ENCODE measurements at regions not wholly inside any gene's neighbourhood (a gene's known extent, or its start where the extent isn't known, plus 50 kb on each side); places are given as distances from the start of the nearest gene placed in this dataset.
A peak's percentile ranks its signal among the peaks of the same experiment; 100 is the strongest.

- H4K5ac ChIP-seq (ENCODE audit: low read depth, low read length): no peak overlapping the region
- no peaks in the 10 kb centered on the region for H4K20me1 ChIP-seq (ENCODE audit: insufficient read depth, low read length)
- no peaks in the 10 kb centered on the region for H3K9me3 ChIP-seq (ENCODE audit: control insufficient read depth, insufficient read depth, low read length)
- BruUV-seq (replicated peaks): no TSS peak
- no peak overlapping the region for H3K4me3 ChIP-seq (ENCODE audit: insufficient read depth, low read depth, low read length)
- no peaks in the 10 kb centered on the region for H3K36me3 ChIP-seq (ENCODE audit: control insufficient read depth, insufficient read depth, low read length)
- TF ChIP-seq SMC3 (IDR thresholded peaks at IDR 0.05; ENCODE audit: low read depth, low read length): no peak
- TF ChIP-seq MAFK (IDR thresholded peaks at IDR 0.05; ENCODE audit: low read depth, low read length): 0 out of 2 replicates have a peak, but pooled peaks have one; percentile 39
- no peak for TF ChIP-seq MXI1 (IDR thresholded peaks at IDR 0.05; ENCODE audit: borderline replicate concordance, low read depth, low read length)
- TF ChIP-seq NFE2L2 (IDR thresholded peaks at IDR 0.05; ENCODE audit: low read depth, low read length): peak; percentile 73
- TF ChIP-seq, protein P1, sequence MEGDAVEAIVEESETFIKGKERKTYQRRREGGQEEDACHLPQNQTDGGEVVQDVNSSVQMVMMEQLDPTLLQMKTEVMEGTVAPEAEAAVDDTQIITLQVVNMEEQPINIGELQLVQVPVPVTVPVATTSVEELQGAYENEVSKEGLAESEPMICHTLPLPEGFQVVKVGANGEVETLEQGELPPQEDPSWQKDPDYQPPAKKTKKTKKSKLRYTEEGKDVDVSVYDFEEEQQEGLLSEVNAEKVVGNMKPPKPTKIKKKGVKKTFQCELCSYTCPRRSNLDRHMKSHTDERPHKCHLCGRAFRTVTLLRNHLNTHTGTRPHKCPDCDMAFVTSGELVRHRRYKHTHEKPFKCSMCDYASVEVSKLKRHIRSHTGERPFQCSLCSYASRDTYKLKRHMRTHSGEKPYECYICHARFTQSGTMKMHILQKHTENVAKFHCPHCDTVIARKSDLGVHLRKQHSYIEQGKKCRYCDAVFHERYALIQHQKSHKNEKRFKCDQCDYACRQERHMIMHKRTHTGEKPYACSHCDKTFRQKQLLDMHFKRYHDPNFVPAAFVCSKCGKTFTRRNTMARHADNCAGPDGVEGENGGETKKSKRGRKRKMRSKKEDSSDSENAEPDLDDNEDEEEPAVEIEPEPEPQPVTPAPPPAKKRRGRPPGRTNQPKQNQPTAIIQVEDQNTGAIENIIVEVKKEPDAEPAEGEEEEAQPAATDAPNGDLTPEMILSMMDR (conservative IDR thresholded peaks at IDR 0.05; ENCODE audit: low read depth, low read length): no peak
- no peak for TF ChIP-seq RCOR1 (IDR thresholded peaks at IDR 0.05; ENCODE audit: insufficient replicate concordance, low read length)
- TF ChIP-seq USF2 (IDR thresholded peaks at IDR 0.05; ENCODE audit: low read depth, low read length): no peak
- no peaks in the 10 kb centered on the region for H3K4me1 ChIP-seq (ENCODE audit: control insufficient read depth, insufficient read depth, low read length)
- no peak overlapping the region for H3K14ac ChIP-seq (replicated peaks; ENCODE audit: low read depth, low read length)
- H3K23ac ChIP-seq (ENCODE audit: low read depth, low read length): no peak overlapping the region
- no peak overlapping the region for H3K9ac ChIP-seq (ENCODE audit: low read depth, low read length)
- no peak overlapping the region for H3K27ac ChIP-seq (ENCODE audit: insufficient read depth, low read length)
- no peak overlapping the region for H2BK120ac ChIP-seq (ENCODE audit: low read depth, low read length)
- no peak overlapping the region for H3K4me2 ChIP-seq (ENCODE audit: low read depth, low read length)
- no peak overlapping the region for H2BK15ac ChIP-seq (ENCODE audit: low read depth, low read length)
- DNase-seq (no peak), ATAC-seq (ENCODE audit: low read depth) (no peak)
- POLR2A ChIA-PET (ENCODE audit: unreplicated experiment): no interaction called here
- H3K9me1 ChIP-seq (ENCODE audit: insufficient read depth, low read length): no peaks in the 10 kb centered on the region
- H3K56ac ChIP-seq (ENCODE audit: extremely low read depth, insufficient read depth, low read length): no peak overlapping the region
- H2AFZ ChIP-seq (replicated peaks; ENCODE audit: low read length, poor library complexity): no peak overlapping the region
- no peak overlapping the region for H3K4ac ChIP-seq (ENCODE audit: low read depth, low read length)
- H4K91ac ChIP-seq (ENCODE audit: insufficient read depth, low read depth, low read length): no peak overlapping the region
- CTCF ChIA-PET: no interaction called here
- H2AK9ac ChIP-seq (replicated peaks; ENCODE audit: low read depth, low read length, poor library complexity): no peak overlapping the region
- H3K27me3 ChIP-seq (ENCODE audit: control insufficient read depth, insufficient read depth, low read length): no peaks in the 10 kb centered on the region
- in situ Hi-C loops (cut with MboI; ENCODE audit: low sequenced_read_pairs): no loop called here
- WGBS, 2 experiments (ENCODE audit: extremely low coverage in 2 of 2, insufficient read length in 1 of 2): no CpG with 5 or more reads among the region's 6 CpGs
- no peak overlapping the region for H2BK20ac ChIP-seq (ENCODE audit: low read depth, low read length)
- no peak overlapping the region for H2BK5ac ChIP-seq (ENCODE audit: low read depth, low read length, poor library complexity, severe bottlenecking)
- H2AK5ac ChIP-seq (ENCODE audit: low read depth, low read length): no peak overlapping the region
- no peak overlapping the region for H3K18ac ChIP-seq (ENCODE audit: low read depth, low read length)
- H4K8ac ChIP-seq (ENCODE audit: low read depth in 2 of 2, low read length in 2 of 2): no peak overlapping the region
- intact Hi-C loops (cut with micrococcal nuclease): no loop called here
- H3K79me1 ChIP-seq (ENCODE audit: low read depth in 1 of 2, low read length in 2 of 2): no peaks in the 10 kb centered on the region
- dilution Hi-C loops (cut with HindIII; ENCODE audit: low sequenced_read_pairs, unreplicated experiment): no loop called here
Observed at GRCh38 chr6:137792160-137793033, 74.7 kb upstream of the TNFAIP3 start.
